Mucosa of descending colon (tissue), 3 donors: ENCODE measurements at regions not wholly inside any gene's neighbourhood (a gene's known extent, or its start where the extent isn't known, plus 50 kb on each side); places are given as distances from the start of the nearest gene placed in this dataset.

Experiments
- ATAC-seq: fragments of 200-7000 bp; cut with Tn5 transposase; one replicate; pipeline ENCODE4 v1.9.1; 2020; ENCODE audit warnings: mild to moderate bottlenecking, moderate library complexity
- DNase-seq, 3 donors: peaks; one replicate each; pipeline ENCODE4 v3.0.0-alpha.2; 2020
- H3K36me3 ChIP-seq: fragments of 200-600 bp; one replicate; pipeline ENCODE4 v1.8.0; 2021; ENCODE audit warnings: low read depth, mild to moderate bottlenecking
- H3K4me1 ChIP-seq: fragments of 200-600 bp; one replicate; pipeline ENCODE4 v1.8.0; 2021; ENCODE audit warnings: low read depth, mild to moderate bottlenecking
- H3K4me3 ChIP-seq: fragments of 200-600 bp; one replicate; pipeline ENCODE4 v1.8.0; 2021; ENCODE audit warnings: mild to moderate bottlenecking
- H3K9me3 ChIP-seq: fragments of 200-600 bp; one replicate; pipeline ENCODE4 v1.8.0; 2021; ENCODE audit warnings: mild to moderate bottlenecking
- intact Hi-C, 2 donors: fragments of 100-400 bp; cut with DNase I in 1 of 2; cut with micrococcal nuclease in 1 of 2; formaldehyde crosslinking; loops; one replicate each; pipeline versions ENCODE4 v1.11.0 to v1.11.1; 2022; cut with DNase I, micrococcal nuclease
- TF ChIP-seq, protein P1 (sequence below): fragments of 200-600 bp; IDR thresholded peaks from one replicate; pipeline ENCODE4 v1.8.0; 2022; ENCODE audit warnings: antibody characterized with exemption, mild to moderate bottlenecking
- donor health status: DM: no; HTN: no; CAD: no; lungs with moderate emphysema.
- donor health status: DM: no; HTN: no; CAD: no.
- donor health status: DM: no; HTN: yes; CAD: no.

DNA sequence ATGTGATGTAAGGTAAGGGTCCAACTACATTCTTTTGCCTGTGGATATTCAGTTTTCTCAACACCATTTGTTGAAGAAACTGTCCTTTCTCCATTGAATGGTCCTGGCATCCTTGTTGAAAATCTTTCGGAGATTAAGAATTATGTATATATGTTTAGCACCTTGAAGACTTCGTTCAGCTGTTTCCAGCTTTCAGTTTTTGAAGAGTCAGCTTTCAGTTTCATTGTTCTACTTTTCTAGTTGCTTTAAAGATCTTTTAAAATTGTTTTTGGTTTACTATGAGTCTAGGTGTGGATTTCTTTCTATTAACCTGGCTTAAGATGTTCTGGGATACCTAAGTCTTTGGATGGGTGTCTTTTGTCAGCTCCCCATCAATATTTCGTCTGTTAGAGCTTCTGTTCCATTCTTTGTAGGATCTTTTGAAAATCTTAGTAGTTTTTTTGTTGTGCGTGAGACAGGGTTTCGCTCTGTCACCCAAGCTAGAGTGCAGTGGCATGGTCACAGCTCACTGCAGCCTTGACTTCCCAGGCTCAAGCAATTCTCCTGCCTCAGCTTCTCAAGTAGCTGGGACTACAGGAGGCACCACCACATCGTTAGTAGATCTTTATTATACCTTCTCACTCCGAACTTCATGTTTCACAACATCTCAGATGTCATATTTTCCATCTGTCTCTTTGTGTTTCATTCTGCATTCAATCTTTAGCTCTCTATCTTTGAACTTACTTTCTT lies 353.5 kb upstream of the B3GALT2 start:
- DNase-seq: no peak

DNA sequence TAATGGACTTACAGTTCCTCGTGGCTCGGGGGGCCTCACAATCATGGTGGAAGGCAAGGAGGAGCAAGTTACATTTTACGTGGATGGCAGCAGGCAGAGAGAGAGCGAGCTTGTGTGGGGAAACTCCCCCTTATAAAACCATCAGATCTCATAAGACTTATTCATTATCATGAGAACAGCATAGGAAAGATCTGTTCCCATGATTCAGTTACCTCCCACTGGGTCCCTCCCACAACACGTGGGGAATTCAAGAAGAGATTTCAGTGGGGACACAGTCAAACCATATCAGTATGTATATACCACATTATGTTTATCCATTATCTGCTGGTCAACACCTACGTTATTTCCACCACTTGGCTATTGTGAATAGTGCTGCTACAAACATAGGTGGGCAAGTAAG lies 352.3 kb upstream of the B3GALT2 start:
- H3K36me3 ChIP-seq: no peaks in the 10 kb centered on the region
- ATAC-seq: no peak
- no peak for DNase-seq
- intact Hi-C loops: no loop called here
- H3K4me1 ChIP-seq: no peaks in the 10 kb centered on the region
- no peaks in the 10 kb centered on the region for H3K9me3 ChIP-seq
- TF ChIP-seq, protein P1, sequence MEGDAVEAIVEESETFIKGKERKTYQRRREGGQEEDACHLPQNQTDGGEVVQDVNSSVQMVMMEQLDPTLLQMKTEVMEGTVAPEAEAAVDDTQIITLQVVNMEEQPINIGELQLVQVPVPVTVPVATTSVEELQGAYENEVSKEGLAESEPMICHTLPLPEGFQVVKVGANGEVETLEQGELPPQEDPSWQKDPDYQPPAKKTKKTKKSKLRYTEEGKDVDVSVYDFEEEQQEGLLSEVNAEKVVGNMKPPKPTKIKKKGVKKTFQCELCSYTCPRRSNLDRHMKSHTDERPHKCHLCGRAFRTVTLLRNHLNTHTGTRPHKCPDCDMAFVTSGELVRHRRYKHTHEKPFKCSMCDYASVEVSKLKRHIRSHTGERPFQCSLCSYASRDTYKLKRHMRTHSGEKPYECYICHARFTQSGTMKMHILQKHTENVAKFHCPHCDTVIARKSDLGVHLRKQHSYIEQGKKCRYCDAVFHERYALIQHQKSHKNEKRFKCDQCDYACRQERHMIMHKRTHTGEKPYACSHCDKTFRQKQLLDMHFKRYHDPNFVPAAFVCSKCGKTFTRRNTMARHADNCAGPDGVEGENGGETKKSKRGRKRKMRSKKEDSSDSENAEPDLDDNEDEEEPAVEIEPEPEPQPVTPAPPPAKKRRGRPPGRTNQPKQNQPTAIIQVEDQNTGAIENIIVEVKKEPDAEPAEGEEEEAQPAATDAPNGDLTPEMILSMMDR: no peak
- no peak overlapping the region for H3K4me3 ChIP-seq

More for the DNA sequence above, 353.5 kb upstream of the B3GALT2 start:
- intact Hi-C loops: no loop called here
- H3K9me3 ChIP-seq: no peaks in the 10 kb centered on the region
- TF ChIP-seq, protein P1: no peak
- no peaks in the 10 kb centered on the region for H3K36me3 ChIP-seq
- H3K4me1 ChIP-seq: no peaks in the 10 kb centered on the region
- ATAC-seq: peak; percentile 42
- no peak overlapping the region for H3K4me3 ChIP-seq

DNA sequence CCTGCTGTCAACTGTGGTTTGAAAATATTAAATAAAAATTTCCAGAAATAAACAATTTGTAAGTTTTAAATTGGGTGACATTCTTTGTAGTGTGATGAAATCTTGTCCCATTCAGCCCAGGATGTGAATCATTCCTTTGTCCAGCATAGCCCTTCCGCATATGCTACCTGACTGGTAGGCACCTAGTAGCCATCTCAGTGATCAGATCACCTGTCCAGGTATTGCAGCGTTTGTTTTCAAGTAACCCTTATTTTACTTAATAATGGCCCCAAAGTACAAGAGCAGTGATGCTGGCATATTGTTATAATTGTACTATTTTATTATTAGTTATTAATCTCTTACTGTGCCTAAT lies 351.6 kb upstream of the B3GALT2 start:
- DNase-seq (no peak), ATAC-seq (no peak)
- intact Hi-C loops: no loop called here
- H3K4me3 ChIP-seq: no peak overlapping the region
- H3K36me3 ChIP-seq: no peaks in the 10 kb centered on the region
- no peaks in the 10 kb centered on the region for H3K4me1 ChIP-seq
- TF ChIP-seq, protein P1: no peak
- no peaks in the 10 kb centered on the region for H3K9me3 ChIP-seq

DNA sequence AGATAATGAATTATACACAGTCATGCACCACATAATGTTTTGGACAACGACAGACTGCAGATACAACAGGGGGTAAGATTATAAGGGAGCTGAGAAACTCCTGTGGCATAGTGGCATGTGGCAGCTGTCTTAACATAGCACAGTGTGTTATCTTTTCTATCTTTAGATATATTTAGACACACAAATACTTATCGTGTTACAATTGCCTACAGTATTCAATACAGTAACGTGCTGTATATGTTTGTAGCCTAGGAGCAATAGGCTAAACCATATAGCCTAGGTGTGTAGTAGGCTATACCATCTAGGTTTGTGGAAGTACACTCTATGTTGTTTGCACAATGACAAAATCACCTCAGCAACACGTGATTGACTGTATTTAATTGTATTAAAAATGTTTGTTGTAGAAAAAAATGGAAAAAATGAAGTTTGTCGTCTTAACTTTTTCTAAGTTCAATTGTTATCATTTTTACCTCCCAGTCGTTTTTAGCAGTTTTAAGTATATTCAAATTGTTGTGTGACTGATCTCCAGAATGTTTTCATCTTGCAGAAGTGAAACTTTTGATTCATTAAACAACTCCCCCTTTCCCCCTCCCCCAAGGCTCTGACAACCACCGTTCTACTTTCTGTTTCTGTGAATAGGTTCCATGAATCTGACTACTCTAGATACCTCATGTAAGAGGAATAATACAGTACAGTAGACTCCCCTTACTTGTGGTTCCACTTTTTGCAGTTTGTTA lies 351.0 kb upstream of the B3GALT2 start:
- DNase-seq (peak in 1 of 3 donors; percentile 64), ATAC-seq (peak; percentile 74)
- no peaks in the 10 kb centered on the region for H3K36me3 ChIP-seq
- TF ChIP-seq, protein P1: no peak
- no peaks in the 10 kb centered on the region for H3K9me3 ChIP-seq
- H3K4me1 ChIP-seq: no peaks in the 10 kb centered on the region
- no peak overlapping the region for H3K4me3 ChIP-seq
- intact Hi-C loops: no loop called here

DNA sequence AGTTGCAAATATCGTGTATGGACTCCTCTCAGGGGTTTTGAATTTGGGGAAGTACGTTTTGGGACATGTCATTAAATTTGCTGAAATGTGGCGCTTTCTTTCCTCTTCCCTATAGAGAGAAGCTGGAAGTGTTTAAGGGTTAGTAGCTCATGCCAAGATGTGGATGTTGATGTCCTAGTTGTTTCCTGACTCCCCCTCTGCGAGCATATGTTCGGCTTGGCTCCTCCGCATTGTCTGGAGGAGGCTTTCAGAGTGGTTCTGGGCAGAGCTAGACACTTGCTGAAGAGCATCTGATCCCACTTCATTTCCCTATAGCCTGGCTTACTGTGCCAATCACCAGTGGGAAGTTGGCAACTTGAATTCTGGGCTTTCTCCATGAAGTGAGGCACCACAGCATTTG lies 347.4 kb upstream of the B3GALT2 start:
- intact Hi-C loops: no loop called here
- ATAC-seq: no peak

More for the DNA sequence above, 347.4 kb upstream of the B3GALT2 start:
- Histone ChIP-seq H3K36me3 (no peaks in the 10 kb centered on the region), H3K9me3 (no peaks in the 10 kb centered on the region), H3K4me3 (no peak overlapping the region), H3K4me1 (no peaks in the 10 kb centered on the region)
- DNase-seq: no peak
- TF ChIP-seq, protein P1: no peak
